Transverse colon (tissue), 4 donors: ENCODE measurements at regions not wholly inside any gene's neighbourhood (a gene's known extent, or its start where the extent isn't known, plus 50 kb on each side); places are given as distances from the start of the nearest gene placed in this dataset.

Source experiments
- DNase-seq: peaks from one replicate; pipeline ENCODE4 v3.0.0-alpha.2; 2019
- H3K27ac ChIP-seq, 4 donors: fragments of 200-600 bp; sonication (generic); 2 replicates each; pipeline ENCODE4 v1.5.1; 2016 to 2018; ENCODE audit warnings: inconsistent platforms in 4 of 4
- H3K27me3 ChIP-seq: fragments of 200-600 bp; sonication (generic); 2 replicates; pipeline ENCODE4 v1.5.1; 2017; ENCODE audit warnings: inconsistent platforms
- H3K36me3 ChIP-seq, 4 donors: fragments of 200-600 bp; sonication (generic); 2 replicates each; pipeline ENCODE4 v1.5.1; 2017 to 2019; ENCODE audit warnings: inconsistent platforms in 4 of 4
- H3K4me1 ChIP-seq, 4 donors: fragments of 200-600 bp; sonication (generic); 2 replicates each; pipeline ENCODE4 v1.5.1; 2017 to 2020; ENCODE audit warnings: inconsistent platforms in 4 of 4
- H3K4me3 ChIP-seq, 4 donors: fragments of 200-600 bp; sonication (generic); 1 replicate in 1 of 4; 2 replicates in 3 of 4; pipeline versions ENCODE4 v1.5.1 to v1.6.1; 2017 to 2019; ENCODE audit warnings: inconsistent platforms in 4 of 4
- H3K9me3 ChIP-seq, 2 donors: fragments of 200-600 bp; sonication (generic); 2 replicates each; pipeline ENCODE4 v1.5.1; 2017 to 2019; ENCODE audit warnings: inconsistent platforms in 2 of 2
- CTCF ChIP-seq, 5 experiments: fragments of 200-600 bp in 3 of 5; fragments of 450-650 bp in 2 of 5; sonication (generic) in 3 of 5; IDR thresholded peaks; 1 replicate in 2 of 5; 2 replicates in 3 of 5; pipeline ENCODE4 v1.5.1; 2016 to 2017; ENCODE audit warnings: antibody characterized with exemption in 5 of 5, inconsistent platforms in 3 of 5, mild to moderate bottlenecking in 2 of 5, moderate library complexity in 1 of 5
- EP300 ChIP-seq: sonication (generic); formaldehyde crosslinking; IDR thresholded peaks from one replicate; pipeline ENCODE4 v1.6.1; 2017; ENCODE audit warnings: antibody characterized with exemption, low read depth
- POLR2A ChIP-seq: fragments of 450-650 bp; IDR thresholded peaks from one replicate; pipeline ENCODE4 v1.6.1; 2016; ENCODE audit warnings: antibody characterized with exemption, mild to moderate bottlenecking, moderate library complexity
- POLR2AphosphoS5 ChIP-seq, 3 donors: sonication (generic); formaldehyde crosslinking; IDR thresholded peaks; one replicate each; pipeline ENCODE4 v1.6.1; 2016; ENCODE audit warnings: antibody characterized with exemption in 3 of 3
- WGBS, 2 donors: methylation state at CpG; one replicate each; pipeline ENCODE4 v1.1.5; 2018; ENCODE audit warnings: low coverage in 1 of 2; 5-methylcytosine and 5-hydroxymethylcytosine counted together
- in situ Hi-C, 4 donors: fragments of 200-750 bp; cut with MboI; loops; one replicate each; pipeline versions ENCODE4 v1.15.0 to v1.15.1; 2017; ENCODE audit warnings: low sequenced_read_pairs in 3 of 4, low pct_ligation_motif_present in 1 of 4, low pct_unique_long_range_greater_than_20kb in 1 of 4
- intact Hi-C: fragments of 100-400 bp; cut with DNase I; formaldehyde crosslinking; loops from one replicate; pipeline ENCODE4 v1.15.1; 2023; ENCODE audit warnings: low total_unique reads

DNA sequence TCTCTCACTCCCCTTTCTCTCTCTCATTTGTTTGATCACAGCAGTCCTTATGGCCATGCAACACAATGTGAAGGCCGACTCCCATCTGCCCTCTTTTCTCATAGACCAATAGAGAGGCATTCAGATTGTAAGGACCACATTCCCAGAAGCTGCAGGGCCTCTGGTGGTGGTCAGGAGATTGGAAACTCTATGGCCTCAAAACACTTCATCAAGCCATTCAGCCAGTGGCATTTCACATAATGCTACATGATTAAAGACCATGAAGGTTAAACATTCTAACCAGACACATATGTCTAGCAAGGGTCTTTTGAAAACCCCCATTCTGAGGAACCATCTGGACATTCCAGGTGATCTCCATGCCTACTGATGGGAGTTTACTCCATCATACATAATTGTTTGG is 769.5 kb upstream of the CXADR start:
- DNase-seq, result no peak
- in situ Hi-C loops, result loop anchor here in 1 of 4 donors (25.0 kb wide), 1 partner anchor 94 kb away; no protein-coding TSS in a partner anchor
- intact Hi-C loops, result no loop called here

GRCh38 chr21:16750926-16751325 is 761.9 kb upstream of the CXADR start:
- in situ Hi-C loops, result no loop called here
- intact Hi-C loops, result no loop called here
- 45 to 51% methylated on average over 3 of the region's 3 CpGs for WGBS, 2 donors

More for the DNA sequence above, 769.5 kb upstream of the CXADR start:
- 50 to 71% methylated on average over 1 of the region's 1 CpG for WGBS, 2 donors
- no peaks in the 10 kb centered on the region for H3K36me3 ChIP-seq
- H3K27me3 ChIP-seq, result no peaks in the 10 kb centered on the region
- H3K27ac ChIP-seq, result no peak overlapping the region
- H3K4me1 ChIP-seq, result peaks cover 0 to 5% (median 0%) of the 10 kb centered on the region in 4 donors
- no peaks in the 10 kb centered on the region for H3K9me3 ChIP-seq
- TF ChIP-seq POLR2A (no peak), EP300 (no peak), POLR2AphosphoS5 (IDR thresholded peaks at IDR 0.05) (no peak), CTCF (IDR thresholded peaks at IDR 0.05) (no peak)
- no peak overlapping the region for H3K4me3 ChIP-seq

DNA sequence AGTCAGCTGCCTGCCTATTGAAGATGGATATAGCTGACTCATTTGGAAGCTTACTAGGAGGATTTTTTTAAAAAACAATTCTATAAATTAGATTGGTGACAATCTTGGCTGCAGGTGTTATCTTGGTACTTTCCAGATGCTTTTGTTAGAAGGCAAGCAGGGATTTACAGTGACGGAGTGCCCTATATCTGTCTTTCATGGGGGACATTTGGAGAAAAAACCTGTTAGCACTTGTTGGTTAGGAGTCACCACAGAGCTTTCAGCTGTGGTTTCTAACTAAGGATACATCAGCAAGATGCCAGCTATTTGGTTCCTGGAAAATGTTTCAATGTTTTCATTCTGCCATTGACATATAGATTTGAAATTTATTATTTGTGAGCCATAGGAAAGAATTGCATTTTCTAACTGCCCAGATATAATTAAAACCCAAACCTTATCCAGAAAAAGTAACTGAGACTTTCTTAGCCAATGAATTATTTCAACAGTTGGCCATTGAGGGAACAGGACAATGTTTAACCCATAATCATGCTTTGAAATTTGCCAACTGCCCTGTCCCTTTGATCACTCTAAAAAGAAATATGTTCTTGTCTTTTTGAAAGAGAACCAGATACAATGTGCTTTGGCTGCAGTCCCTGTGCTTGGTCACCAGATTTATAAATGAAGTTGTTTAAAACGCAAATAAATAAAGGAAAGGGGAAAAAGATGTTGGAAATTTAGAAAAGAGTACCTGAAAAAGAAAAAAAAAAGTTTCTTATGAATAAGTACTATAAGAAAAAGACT is 761.0 kb upstream of the CXADR start:
- no peak for TF ChIP-seq EP300
- no peak for TF ChIP-seq CTCF (IDR thresholded peaks at IDR 0.05)
- TF ChIP-seq POLR2AphosphoS5 (IDR thresholded peaks at IDR 0.05), result no peak
- TF ChIP-seq POLR2A, result no peak
- no peak overlapping the region for H3K27ac ChIP-seq
- WGBS, 2 donors, result 58 to 62% methylated on average over 2 of the region's 2 CpGs
- H3K9me3 ChIP-seq, result no peaks in the 10 kb centered on the region
- no peaks in the 10 kb centered on the region for H3K27me3 ChIP-seq
- intact Hi-C loops, result no loop called here
- no peaks in the 10 kb centered on the region for H3K36me3 ChIP-seq
- peaks cover 0 to 4% (median 0%) of the 10 kb centered on the region in 4 donors for H3K4me1 ChIP-seq
- H3K4me3 ChIP-seq, result no peak overlapping the region
- in situ Hi-C loops, result no loop called here
- no peak for DNase-seq

More at GRCh38 chr21:16750926-16751325, 761.9 kb upstream of the CXADR start:
- H3K9me3 ChIP-seq, result no peaks in the 10 kb centered on the region
- no peak for TF ChIP-seq EP300
- no peak for DNase-seq
- no peak overlapping the region for H3K27ac ChIP-seq
- no peaks in the 10 kb centered on the region for H3K27me3 ChIP-seq
- no peaks in the 10 kb centered on the region for H3K36me3 ChIP-seq
- H3K4me1 ChIP-seq, result peaks cover 0 to 4% (median 0%) of the 10 kb centered on the region in 4 donors
- no peak overlapping the region for H3K4me3 ChIP-seq

DNA sequence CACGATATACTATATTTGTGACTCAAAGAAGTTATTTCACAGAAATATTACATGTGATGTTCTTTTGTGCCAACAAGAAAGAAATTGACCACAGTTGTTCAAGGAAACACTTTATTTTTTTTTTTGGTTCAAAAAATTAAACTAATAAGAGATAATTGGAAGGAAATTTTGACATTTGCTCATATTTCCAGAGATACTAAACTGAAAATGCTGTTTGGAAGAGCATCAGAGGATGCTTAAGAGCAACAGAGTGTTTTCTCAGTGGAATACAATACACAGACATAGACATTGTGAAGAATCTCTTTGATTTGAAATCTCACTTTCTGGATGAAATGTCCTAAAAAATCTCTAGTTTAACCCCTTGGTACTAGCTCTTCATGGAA is 760.4 kb upstream of the CXADR start:
- intact Hi-C loops, result no loop called here
- WGBS, 2 donors, result 77 to 90% methylated on average over 1 of the region's 1 CpG
- no peaks in the 10 kb centered on the region for H3K36me3 ChIP-seq

More for the DNA sequence above, 760.4 kb upstream of the CXADR start:
- no peak for TF ChIP-seq EP300
- no peak for TF ChIP-seq POLR2A
- TF ChIP-seq POLR2AphosphoS5 (IDR thresholded peaks at IDR 0.05), result no peak
- TF ChIP-seq CTCF (IDR thresholded peaks at IDR 0.05), result no peak
- Histone ChIP-seq H3K9me3 (no peaks in the 10 kb centered on the region), H3K27me3 (no peaks in the 10 kb centered on the region), H3K4me3 (no peak overlapping the region), H3K27ac (no peak overlapping the region), H3K4me1 (peaks cover 0 to 4% (median 0%) of the 10 kb centered on the region in 4 donors)
- DNase-seq, result no peak
- in situ Hi-C loops, result no loop called here
